ENCODE measurements at regions not wholly inside any gene's neighbourhood (a gene's known extent, or its start where the extent isn't known, plus 50 kb on each side); places are given as distances from the start of the nearest gene placed in this dataset.

DNA sequence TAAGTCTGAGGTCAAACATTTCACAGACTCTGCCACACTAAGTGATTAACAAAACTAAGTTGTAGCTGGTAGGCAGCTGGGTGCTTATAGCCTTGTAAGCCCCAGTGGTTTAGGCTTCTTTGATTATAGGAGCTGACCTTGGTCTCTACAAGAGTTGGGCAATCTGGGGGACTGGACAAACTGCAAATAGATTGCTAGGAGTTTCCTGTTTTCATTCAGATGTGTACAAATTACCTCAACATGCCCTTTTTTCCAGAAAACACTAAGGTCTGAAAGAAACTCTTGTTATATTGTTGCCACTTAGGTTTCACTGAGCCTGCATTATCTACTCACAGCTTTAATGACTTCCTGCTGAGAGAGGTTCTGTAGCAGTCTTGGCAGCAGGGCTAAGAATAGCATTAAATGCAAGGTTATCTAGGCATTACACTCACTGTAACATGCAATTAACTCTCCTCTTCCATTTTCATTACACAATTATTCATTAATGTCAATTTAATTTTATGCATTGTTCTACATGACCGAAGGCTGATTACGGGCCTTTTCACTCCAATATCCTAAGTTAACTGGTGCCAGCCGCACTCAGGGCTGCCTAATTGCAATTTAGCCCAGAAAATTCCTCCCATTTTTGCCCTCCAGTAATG, 314.0 kb downstream of the LMO4 start:
- BruUV-seq (replicated peaks), result no TSS peak
- TF ChIP-seq, protein P1, sequence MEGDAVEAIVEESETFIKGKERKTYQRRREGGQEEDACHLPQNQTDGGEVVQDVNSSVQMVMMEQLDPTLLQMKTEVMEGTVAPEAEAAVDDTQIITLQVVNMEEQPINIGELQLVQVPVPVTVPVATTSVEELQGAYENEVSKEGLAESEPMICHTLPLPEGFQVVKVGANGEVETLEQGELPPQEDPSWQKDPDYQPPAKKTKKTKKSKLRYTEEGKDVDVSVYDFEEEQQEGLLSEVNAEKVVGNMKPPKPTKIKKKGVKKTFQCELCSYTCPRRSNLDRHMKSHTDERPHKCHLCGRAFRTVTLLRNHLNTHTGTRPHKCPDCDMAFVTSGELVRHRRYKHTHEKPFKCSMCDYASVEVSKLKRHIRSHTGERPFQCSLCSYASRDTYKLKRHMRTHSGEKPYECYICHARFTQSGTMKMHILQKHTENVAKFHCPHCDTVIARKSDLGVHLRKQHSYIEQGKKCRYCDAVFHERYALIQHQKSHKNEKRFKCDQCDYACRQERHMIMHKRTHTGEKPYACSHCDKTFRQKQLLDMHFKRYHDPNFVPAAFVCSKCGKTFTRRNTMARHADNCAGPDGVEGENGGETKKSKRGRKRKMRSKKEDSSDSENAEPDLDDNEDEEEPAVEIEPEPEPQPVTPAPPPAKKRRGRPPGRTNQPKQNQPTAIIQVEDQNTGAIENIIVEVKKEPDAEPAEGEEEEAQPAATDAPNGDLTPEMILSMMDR (conservative IDR thresholded peaks at IDR 0.05; ENCODE audit: low read length), result no peak
- TF ChIP-seq EZH2phosphoT487 (IDR thresholded peaks at IDR 0.05; ENCODE audit: borderline replicate concordance, low read depth, low read length), result no peak
- Histone ChIP-seq H3K27ac (ENCODE audit: low read depth, low read length, poor library complexity, severe bottlenecking) (no peak overlapping the region), H3K79me2 (ENCODE audit: insufficient read depth, low read depth, low read length) (no peaks in the 10 kb centered on the region), H3K4me3 (ENCODE audit: low read depth, low read length, poor library complexity, severe bottlenecking) (no peak overlapping the region), H3K9me3 (ENCODE audit: low read length) (no peaks in the 10 kb centered on the region), H2AFZ (ENCODE audit: low read length) (no peak overlapping the region), H3K4me2 (ENCODE audit: low read length) (no peak overlapping the region), H4K20me1 (ENCODE audit: insufficient read depth, low read length) (no peaks in the 10 kb centered on the region), H3K36me3 (ENCODE audit: insufficient read depth, low read length) (no peaks in the 10 kb centered on the region), H3K9me2 (ENCODE audit: insufficient read depth, low read length) (no peaks in the 10 kb centered on the region), H3K4me1 (ENCODE audit: insufficient read depth, low read length, poor library complexity, severe bottlenecking) (no peaks in the 10 kb centered on the region)
- intact Hi-C loops (cut with micrococcal nuclease; ENCODE audit: unreplicated experiment), result no loop called here
- ChIA-PET POLR2A (no interaction called here), CTCF (ENCODE audit: unreplicated experiment) (no interaction called here)
- DNase-seq (ENCODE audit: low spot score), result no peak

DNA sequence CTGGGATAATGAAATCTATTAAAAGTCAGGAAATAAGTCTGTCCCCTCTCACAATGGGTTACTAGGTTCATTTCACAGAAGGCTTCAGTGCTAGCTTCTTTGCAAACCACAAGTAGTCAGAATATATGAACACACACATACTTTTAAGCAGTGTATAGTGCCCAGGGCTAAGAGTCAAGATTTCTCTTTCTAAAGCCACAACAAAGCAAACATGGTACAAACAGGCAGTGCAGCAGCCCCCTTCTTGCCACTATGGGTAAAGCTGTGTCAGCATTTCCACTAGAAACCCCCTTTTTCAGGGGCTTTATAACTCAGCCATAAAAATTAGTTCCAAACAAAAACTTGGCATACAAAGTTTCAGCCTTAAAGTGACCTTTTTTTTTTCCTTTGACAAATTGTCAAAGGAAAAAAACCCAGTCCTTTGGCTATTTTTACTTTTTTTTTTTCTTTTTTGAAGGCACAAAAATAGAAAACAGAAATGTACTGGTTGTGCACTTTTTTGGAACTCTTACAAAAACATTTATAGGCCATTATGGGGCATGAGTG, 315.4 kb downstream of the LMO4 start:
- Histone ChIP-seq H3K79me2 (ENCODE audit: insufficient read depth, low read depth, low read length) (no peaks in the 10 kb centered on the region), H2AFZ (ENCODE audit: low read length) (no peak overlapping the region), H3K4me3 (ENCODE audit: low read depth, low read length, poor library complexity, severe bottlenecking) (no peak overlapping the region), H3K9me2 (ENCODE audit: insufficient read depth, low read length) (no peaks in the 10 kb centered on the region), H3K27ac (ENCODE audit: low read depth, low read length, poor library complexity, severe bottlenecking) (no peak overlapping the region), H3K36me3 (ENCODE audit: insufficient read depth, low read length) (no peaks in the 10 kb centered on the region), H3K4me2 (ENCODE audit: low read length) (no peak overlapping the region), H4K20me1 (ENCODE audit: insufficient read depth, low read length) (peaks cover 4% of the 10 kb centered on the region; the same call in 1 of the 2 replicates), H3K9me3 (ENCODE audit: low read length) (no peaks in the 10 kb centered on the region), H3K4me1 (ENCODE audit: insufficient read depth, low read length, poor library complexity, severe bottlenecking) (no peaks in the 10 kb centered on the region)
- POLR2A ChIA-PET, result no interaction called here
- no peak for TF ChIP-seq EZH2phosphoT487 (IDR thresholded peaks at IDR 0.05; ENCODE audit: borderline replicate concordance, low read depth, low read length)
- TF ChIP-seq, protein P1 (conservative IDR thresholded peaks at IDR 0.05; ENCODE audit: low read length), result no peak
- CTCF ChIA-PET (ENCODE audit: unreplicated experiment), result no interaction called here
- intact Hi-C loops (cut with micrococcal nuclease; ENCODE audit: unreplicated experiment), result no loop called here
- BruUV-seq (replicated peaks), result no TSS peak
- DNase-seq (ENCODE audit: low spot score), result no peak

DNA sequence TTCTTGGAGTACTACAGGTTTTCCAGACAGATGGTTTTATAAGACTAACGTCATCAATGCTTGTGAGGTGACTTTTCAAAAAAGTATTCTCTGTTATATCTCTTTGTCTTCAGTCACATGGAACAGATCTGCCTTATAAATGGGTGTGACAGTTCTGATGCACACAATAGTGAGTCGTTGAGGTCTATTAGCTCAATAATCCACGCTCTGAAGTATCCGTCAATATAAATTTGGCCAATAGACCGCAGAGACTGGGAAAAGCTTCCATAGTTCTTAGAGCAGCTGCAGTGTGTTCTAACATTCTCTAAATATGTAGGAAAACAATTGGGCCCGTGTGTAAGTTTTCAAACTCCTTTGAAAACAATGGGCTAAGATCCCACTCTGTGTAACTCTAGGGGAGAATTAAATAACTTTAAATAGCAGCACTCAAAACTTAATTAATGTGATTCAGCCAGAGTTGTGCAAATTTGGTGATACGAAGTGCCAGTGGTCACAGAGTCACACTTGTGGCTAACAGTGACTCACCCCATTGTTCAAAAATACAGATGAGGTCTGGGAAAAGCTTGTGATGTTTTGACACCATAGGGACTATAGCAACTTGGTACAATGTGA, 316.0 kb downstream of the LMO4 start:
- BruUV-seq (replicated peaks), result no TSS peak
- H4K20me1 ChIP-seq (ENCODE audit: insufficient read depth, low read length), result peaks cover 4% of the 10 kb centered on the region; the same call in 1 of the 2 replicates
- POLR2A ChIA-PET, result interaction anchor here (1.0 to 1.1 kb wide), 4 partner anchors 10 to 158 kb away, joined by 3 read pairs; no protein-coding TSS in a partner anchor
- H3K4me1 ChIP-seq (ENCODE audit: insufficient read depth, low read length, poor library complexity, severe bottlenecking), result no peaks in the 10 kb centered on the region
- TF ChIP-seq EZH2phosphoT487 (IDR thresholded peaks at IDR 0.05; ENCODE audit: borderline replicate concordance, low read depth, low read length), result no peak
- intact Hi-C loops (cut with micrococcal nuclease; ENCODE audit: unreplicated experiment), result no loop called here
- no peak overlapping the region for H3K27ac ChIP-seq (ENCODE audit: low read depth, low read length, poor library complexity, severe bottlenecking)
- H3K9me2 ChIP-seq (ENCODE audit: insufficient read depth, low read length), result no peaks in the 10 kb centered on the region
- no peaks in the 10 kb centered on the region for H3K9me3 ChIP-seq (ENCODE audit: low read length)
- no peak overlapping the region for H3K4me2 ChIP-seq (ENCODE audit: low read length)
- DNase-seq (ENCODE audit: low spot score), result no peak
- H3K4me3 ChIP-seq (ENCODE audit: low read depth, low read length, poor library complexity, severe bottlenecking), result no peak overlapping the region
- H2AFZ ChIP-seq (ENCODE audit: low read length), result no peak overlapping the region
- no peaks in the 10 kb centered on the region for H3K79me2 ChIP-seq (ENCODE audit: insufficient read depth, low read depth, low read length)
- no peaks in the 10 kb centered on the region for H3K36me3 ChIP-seq (ENCODE audit: insufficient read depth, low read length)
- CTCF ChIA-PET (ENCODE audit: unreplicated experiment), result no interaction called here

All from OCI-LY7 (cell line).